A172 (cell line): ENCODE measurements at regions not wholly inside any gene's neighbourhood (a gene's known extent, or its start where the extent isn't known, plus 50 kb on each side); places are given as distances from the start of the nearest gene placed in this dataset.
"Not testable (repeated sequence)": the region's sequence is repeated elsewhere in the genome, so short reads cannot be mapped to it uniquely, and the experiment has no call there.

Experiments
- DNase-seq: peaks from one replicate; pipeline ENCODE4 v3.0.0-alpha.2; 2015; ENCODE audit warnings: low spot score

DNA sequence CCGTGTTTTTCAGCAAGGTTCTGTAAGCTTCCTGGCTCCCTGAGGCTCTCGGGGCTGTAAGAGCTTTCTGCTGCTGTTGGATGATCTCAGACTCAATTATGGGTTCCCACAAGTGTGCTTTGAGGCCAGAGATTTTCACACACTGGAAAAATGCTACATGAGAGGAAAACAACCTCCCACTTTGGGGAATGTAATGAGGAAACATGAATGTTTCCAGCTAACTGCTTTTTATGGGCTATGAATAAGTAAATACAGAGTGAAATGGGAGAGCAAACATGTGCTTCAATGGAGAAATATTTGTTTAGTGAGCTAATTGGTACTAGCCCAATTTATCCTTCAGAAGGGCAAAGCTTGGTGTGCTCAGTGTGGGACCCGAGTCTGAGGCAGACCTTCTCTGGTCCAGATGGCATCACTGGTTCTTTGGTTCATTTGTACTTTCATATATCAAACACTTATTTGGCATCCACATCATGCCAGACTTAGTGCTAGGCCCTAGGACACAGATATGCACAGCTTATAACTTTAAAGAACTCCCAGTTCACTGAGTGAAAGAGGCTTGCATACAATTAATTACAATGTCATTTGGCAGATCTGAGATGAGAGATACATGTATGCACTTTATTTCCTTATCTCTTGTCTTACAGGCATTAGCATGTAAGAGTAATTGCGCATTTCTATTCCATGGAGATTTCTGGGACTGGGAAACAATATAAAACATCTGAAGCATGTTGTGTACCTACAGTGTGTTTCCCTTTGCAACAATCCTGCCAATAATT, 248.8 kb downstream of the RDH14 start:
- DNase-seq: peak; percentile 3

DNA sequence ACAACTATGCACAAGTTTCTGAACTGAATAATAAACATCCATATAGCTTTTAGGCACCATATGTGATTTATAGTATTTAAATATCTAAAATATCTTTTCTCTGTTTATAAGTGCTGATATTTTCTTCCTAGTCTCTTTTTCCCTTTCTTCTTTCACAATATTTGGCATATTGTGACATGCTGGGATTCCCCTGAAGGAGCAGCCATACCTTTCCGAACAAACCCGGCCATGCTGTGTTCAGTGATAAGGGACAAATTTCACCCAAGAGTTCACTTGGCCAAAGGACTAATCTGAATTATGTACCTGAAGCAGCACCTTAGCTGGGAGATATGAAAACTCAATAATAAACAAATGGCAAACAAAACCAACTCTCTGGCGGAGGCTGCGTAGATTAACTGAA, 250.8 kb downstream of the RDH14 start:
- no peak for DNase-seq

DNA sequence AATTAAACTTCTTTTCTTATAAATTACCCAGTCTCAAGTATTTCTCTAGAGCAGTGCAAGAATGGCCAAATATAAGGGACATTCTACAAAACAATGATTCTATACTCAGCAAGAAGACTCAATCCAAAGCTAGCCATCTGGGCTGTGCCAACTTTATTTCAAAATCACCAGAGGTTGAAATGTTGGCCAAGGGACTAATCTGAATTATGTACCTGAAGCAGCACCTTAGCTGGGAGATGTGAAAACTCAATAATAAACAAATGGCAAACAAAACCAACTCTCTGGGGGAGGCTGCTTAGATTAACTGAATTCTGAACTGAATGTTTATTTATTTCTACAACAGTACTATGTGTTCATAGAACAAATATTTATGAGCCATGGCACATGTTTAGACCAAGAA, 251.3 kb downstream of the RDH14 start:
- DNase-seq: no peak

DNA sequence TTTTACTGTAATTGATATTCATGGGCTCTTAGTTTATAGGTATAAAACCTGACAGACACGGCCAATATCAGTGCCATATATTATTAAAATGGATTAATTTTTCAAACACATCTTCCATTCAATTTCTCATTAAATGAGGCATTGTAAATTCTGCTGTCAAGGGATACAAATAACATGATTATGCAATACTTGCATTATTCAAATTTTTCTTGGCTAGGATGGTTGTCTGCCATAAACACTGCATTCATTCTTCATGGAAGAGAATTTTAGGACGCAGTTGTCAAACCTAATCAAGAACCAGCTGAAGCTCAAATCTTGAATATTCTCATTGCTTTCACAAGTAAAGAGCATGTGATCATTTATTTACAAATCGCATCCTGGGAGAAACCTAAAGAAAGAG, 255.6 kb downstream of the RDH14 start:
- no peak for DNase-seq

DNA sequence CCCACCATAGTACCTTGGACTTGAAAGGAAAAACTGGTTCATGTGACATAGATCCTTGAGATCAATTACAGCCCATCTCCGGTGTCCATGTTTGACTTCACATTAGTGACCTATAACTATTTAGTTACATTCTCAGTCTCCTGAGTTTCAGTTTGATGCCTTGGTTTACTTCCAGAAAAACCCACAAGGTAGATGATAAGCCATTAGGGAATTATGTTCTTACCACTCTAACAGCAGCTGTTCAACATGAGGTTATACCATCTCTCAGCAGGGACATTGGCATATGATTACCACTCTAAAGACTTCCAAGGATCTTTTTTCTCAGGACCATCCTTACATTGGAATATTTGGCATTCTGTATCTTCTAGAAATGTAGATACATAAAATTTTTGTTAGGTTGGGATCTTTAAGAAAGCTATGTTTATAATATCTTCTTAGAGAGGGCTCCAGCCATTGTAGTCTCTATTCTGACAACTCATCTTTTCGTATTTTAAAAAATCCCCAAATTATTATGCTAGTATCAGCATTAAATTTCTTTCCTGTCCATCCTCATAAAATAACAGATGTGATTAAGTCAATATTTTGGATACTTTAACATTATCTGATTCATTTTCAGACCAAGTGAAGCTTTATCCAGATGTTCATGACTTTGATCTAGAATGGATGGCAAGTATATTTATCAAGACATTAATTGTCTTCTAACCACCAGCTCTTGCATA, 258.9 kb downstream of the RDH14 start:
- DNase-seq: no peak

DNA sequence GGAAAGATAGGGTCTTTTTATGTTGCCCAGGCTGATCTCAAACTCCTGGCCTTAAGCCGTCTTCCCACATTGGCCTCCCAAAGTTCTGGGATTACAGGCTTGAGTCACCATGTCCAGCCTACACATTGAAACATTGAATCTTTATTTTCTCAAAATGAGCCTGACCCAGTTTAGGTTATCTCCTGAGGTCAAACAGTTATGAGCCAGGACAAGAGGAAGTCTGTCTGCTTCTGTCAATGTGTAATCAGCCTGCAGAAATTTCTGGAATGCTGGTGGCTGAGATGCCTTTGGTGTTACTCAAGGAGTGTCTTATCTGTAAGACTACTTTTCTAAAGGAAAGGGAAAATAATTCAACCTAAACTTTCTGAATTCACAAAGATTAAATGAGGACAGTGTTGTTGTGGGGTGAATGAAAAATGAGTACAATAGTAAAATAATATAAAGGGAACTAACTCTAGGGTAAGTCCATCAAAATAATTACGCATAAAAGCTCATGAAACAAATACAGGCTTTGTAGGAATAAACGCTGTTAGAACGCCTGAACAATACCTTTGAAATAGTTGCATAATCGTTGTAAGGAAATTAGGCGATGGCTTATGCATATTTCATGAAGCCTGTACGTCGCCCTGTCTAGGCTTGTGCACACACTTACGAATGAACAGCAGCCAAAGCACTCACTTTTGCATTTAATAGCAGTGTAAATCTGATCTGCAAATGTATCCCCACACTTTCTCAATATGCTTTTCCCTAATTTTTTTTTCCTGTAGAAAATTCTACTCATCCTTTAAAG, 260.8 kb downstream of the RDH14 start:
- peak; percentile 96 for DNase-seq

DNA sequence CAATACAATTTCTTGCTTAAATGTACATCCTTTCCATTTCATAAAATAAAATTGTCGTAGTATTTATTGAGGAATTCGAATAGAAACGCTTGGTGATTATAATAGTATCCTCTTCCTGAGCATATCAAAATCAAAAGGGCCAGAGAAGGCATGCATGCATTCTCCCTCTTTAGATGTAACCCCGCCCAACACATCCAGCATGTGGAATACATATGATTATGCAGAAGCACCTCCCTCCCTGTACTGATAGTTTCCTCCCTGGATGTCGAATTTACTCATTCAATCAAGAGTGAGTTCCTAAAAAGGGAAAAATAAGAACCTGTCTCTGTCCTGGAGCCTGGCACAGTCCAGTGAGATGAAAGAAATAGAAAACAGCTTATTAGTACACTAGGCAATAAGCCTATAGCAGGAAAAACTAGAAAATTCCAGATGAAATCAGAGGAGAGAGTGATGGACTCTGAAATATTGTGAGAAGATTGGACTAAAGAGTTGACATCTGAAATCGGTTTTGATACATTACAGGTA, 262.9 kb downstream of the RDH14 start:
- DNase-seq: no peak

DNA sequence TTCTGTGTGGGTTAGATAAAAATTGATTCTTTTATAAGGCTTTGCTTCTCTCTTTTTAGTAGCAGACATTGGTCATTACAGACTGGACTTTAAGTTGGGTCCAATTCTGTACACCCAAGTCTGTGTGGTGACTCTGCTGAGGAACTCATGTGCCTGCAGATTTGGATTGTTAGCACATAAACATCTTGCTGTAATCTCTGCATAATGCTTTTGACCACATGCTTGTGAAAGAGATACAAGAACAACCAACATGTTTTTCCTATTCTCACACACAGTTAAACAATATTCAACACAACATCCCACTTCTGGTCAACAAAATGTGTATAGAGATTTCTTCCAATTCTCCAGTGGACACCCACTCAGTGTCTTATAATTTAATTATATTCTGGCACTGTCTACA, 270.1 kb downstream of the RDH14 start:
- DNase-seq: no peak

DNA sequence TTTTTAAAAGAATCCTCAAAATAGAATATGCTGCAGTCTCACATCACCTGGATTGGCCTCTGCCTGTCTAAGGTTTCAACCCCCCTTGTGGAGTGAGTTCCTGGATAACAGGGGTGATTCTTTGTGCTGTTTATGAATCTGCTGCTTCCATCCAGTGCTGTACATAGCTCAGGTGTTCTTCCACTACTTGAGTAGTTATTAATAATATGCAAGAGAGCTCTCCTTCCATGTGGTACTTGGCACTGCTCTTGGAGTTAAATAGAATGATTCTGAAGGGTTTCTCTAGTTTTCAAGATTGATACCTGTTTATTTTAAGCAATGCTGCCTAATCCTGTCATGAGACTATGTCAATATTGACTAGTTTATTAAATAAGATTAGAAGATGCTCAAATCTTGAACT, 273.6 kb downstream of the RDH14 start:
- no peak for DNase-seq

DNA sequence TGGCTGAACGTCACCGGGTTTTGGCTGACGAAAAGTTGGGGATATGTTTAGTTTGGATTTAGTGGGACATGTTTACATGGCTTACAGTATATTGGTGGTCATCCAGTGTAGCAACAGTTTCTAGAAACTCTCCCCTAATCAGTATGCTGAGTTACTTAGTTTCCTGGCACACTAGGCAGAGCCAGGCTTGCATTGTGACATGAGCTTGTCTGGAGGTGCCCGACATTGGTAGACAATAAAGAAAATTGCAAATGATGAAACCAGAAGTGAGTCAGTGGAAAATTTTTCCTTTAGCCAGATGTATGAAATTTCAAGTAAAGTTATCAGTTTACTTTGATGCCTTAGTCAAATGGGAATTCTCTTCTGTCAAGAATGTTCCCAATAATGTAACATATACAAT, 276.1 kb downstream of the RDH14 start:
- DNase-seq: no peak

DNA sequence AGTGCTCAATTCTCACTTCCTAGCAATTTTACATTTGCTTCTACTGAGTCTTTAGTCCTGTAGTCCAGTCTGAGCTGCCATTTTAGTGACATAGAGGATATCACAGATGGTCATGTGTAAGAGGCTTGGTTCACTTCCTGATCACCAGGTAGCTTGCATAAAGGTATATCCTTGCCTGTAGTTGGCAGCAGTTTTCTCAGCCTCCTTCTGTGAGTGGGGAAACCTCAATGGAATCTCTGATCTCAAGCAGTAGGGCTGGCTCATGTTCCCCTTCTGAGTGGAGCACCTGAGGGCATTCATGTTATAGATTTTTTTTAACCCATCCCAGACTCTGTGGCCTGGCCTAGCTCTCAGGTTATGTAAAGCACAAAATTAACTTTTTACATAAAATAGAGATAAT, 278.4 kb downstream of the RDH14 start:
- DNase-seq: no peak

DNA sequence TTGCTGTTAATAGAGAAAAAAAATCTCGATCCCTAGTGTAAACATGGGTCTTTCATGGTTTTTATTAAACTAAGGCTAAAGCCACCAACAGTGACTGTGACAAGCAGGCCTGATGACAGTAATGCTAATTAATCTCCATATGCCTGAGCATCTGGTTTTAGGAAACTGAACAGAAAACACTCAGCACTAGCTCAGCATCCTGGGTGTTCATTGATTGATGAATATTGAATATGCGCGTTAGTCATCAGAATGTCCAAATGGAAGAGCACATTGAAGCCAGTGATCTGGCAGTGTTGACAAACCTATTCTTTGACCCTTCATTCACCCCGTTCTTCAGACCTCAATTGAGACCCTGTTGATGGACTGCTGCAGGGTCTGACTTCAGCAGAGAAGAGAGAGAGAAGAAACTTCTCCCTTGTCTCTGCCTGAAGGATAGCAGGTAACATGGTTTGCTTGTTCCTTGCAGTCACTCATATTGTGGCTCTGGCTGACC, 283.8 kb downstream of the RDH14 start:
- no peak for DNase-seq

DNA sequence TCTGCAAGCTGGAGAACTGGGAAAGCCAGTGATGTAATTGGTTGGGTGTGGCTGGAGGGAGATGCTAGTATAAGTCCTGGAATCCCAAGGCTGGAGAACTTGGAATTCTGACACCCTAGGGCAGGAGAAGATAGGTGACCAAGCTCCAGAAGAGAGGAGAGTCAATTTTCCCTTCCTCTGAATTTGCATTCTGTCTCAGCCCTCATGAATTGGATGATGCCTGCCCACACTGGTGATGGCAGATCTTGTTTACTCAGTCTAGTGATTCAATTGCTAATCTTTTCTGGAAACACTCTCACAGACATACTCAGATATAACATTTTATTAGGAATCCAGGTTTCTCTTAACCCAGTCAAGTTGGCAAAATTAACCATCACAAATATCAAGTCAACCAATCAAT, 287.2 kb downstream of the RDH14 start:
- no peak for DNase-seq

DNA sequence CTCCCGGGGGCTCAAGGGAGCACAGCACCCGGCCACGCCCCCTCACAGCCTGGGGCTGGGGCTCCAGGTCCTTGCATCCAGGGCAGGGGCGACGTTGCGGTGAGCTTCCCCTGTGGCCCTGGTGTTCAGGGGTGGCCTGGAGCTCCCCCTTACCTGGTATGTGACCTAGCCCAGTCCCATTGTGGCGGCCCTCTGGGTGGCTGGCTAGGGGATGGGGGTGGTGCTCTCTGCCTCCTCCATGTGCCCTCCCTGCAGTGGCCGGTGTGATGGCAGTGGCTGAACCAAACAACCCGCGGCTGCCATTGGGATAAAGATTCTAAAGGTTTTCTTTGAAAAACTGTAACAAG, 288.3 kb downstream of the RDH14 start:
- DNase-seq: no peak

DNA sequence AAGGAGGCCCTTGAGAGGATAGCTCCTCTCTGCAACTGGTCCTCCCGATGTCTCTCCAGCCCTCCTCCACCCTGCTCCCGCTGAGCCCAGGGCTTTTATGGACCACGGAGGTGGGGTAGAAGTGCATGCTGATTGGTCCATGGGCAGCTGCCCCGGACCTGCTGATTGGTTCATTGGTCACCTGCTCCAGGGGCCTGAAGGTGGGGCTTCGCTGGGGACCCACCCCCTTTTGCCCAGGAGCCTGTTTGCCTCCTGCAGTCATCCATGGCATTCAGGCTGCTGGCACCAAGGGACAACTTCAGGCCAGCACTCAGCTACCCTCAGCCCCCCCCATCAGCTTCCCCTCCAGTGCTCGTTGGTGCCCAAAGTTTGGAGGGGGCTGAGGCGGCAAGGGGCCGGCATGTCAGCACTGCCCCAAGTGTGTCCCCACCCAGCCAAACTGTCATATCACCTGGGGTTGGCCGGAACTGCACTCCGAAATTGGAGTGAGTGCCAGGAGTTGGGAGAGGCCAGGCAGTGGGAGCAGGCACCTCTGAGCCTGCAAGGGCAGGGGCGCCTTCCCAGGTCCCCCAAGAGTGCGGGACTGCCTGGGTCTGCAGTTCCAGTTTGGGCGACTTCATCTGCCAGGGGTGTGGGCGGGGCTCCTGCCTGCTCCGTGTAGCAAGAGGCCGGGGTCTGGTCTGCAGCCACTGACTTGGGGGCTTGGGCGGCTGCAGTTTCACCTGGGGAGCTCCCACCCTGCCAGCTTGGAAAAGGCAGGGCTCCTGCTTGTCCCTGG, 288.9 kb downstream of the RDH14 start:
- DNase-seq: no peak

DNA sequence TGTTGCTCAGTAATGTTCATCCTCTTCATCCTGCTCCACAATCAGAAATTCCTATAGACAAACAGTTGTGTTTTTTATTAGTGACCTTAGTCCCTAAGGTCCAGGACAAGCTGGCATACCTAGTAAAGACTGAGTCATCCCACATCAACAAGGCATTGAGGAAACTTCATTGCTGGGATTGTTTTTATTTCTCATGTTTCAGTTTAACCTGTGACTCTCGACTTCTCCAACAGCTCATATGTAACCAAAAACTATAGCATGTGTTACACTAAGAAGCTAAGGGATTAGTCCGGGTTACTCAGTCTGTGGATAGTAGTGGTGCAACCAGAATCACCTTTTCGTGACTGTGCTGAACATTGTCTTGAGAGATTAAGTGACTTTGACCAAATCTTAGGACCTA, 292.1 kb downstream of the RDH14 start:
- peak; percentile 4 for DNase-seq

DNA sequence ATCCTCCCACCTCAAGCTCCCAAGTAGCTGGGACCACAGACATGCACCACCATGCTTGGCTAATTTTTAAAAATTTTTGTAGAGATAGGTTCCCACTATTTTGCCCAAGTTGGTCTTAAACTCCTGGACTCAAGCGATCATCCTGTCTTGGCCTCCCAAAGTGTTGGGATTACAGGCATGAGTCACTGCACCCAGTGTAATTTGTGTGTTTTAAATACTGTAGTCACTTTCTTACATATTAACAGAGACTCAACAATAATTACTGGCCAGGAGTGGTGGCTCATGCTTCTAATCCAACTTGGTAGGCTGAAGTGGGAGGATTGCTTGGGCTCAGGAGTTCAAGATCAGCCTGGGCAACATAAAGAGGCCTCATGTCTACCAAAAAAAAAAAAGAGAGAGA, 293.0 kb downstream of the RDH14 start:
- no peak for DNase-seq

DNA sequence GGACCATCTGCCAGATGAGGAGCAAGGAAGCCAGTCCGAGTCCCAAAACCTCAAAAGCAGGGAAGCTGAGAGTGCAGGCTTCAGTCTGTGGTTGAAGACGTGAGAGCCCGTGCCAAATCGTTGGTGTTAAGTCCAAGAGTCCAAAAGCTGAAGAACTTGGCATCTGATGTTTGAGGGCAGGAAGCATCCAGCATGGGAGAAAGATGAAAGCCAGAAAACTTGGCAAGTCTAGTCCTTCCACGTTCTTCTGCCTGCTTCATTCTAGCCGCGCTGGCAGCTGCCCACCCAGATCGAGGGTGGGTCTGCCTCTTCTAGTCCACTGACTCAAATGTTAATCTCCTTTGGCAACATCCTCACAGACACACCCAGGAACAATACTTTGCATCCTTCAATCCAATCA, 293.8 kb downstream of the RDH14 start:
- not testable (repeated sequence) for DNase-seq

DNA sequence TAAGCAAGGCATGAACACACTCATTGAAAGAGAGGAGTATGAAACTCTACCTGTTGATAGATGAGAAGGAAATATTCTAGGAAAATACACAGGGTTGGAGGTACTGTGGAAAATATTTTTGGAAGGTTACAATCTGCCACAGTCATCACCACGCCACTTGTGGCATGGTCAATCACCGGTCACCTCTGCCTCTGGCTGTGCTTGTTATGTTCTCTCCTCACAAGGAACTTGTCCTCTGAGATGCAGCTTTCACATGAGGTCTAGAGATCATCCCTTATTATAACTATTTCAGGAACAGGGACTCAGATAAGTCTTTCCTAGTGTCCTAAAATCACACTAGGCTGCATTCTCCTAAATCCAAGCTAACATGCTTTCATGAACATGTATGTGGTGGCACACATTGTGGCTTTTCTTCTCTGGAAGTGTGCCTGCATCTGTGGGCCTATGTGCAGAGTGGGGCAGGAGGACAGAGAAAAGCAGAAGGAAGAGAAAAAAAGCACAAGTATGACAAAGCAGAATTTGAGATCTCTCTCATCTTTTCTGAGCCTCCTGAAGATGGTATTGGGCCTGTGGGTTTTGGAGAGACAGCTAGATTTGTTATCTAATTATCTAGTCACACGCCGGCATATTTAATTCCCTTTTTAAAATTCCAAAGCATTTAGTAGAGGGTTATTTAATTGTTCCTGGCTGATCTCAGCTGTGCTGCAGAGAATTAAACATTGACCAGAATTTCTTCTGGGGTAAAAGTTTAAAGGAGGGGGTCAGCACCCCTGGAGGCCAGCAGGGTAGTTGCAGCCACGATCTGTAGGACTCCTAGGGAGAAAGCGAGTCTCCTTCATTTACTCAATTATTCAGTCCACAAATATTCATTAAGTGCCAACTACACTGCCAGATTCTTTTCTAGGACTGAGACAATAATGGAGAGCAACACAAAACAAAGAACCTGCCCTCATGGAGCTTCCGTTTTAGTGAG, 294.6 kb downstream of the RDH14 start:
- DNase-seq: no peak

DNA sequence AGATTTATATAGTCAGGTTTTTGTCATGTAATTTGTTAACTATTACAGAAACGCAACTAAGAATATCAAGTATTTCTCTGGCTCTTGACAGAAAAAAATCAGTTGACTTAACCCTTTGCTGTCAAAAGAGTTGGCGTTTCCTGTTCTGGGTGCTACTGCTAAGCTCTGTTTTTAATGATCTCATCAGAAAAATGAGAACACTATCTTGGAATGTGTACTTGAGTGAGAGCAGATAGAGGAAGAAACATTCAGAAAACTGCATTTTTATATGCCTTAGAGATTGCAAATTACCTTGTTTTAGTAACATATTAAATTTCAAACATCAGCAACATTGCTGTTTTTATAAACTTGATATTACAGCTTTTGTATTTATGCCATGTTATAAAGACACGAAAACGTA, 297.9 kb downstream of the RDH14 start:
- DNase-seq: no peak
